ENCODE measurements at regions not wholly inside any gene's neighbourhood (a gene's known extent, or its start where the extent isn't known, plus 50 kb on each side); places are given as distances from the start of the nearest gene placed in this dataset.

DNA sequence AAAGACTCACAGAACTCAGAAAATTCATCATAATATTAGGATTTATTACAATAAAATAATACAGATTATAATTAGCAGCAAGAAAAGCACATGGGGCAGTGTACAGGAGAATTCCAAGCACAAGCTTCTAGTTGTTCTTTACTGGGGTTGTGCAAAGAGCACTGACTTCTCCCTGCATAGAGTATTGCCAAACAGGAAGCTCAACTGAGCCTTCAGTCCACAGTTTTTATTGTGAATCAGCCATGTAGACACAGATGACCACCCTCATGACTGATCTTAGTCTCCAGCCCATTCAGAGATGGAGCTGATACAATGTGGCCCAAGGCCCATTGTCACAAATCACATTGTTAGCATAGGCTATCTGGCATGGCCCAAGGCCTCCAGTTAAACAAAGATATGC is 798.9 kb downstream of the KCNA4 start:
- Histone ChIP-seq H3K4me2 (ENCODE audit: low read length) (no peak overlapping the region), H3K27ac (no peak overlapping the region), H2AFZ (no peak overlapping the region), H3K4me3 (ENCODE audit: low read depth, low read length) (no peak overlapping the region), H3K4me1 (no peaks in the 10 kb centered on the region), H3K79me2 (no peaks in the 10 kb centered on the region), H3K27me3 (ENCODE audit: control insufficient read depth, insufficient read depth, low read length) (no peaks in the 10 kb centered on the region), H3K36me3 (ENCODE audit: control insufficient read depth, insufficient read depth, low read length) (no peaks in the 10 kb centered on the region), H3K9ac (no peak overlapping the region), H3K9me3 (ENCODE audit: control insufficient read depth, low read length) (no peaks in the 10 kb centered on the region)
- TF ChIP-seq, protein P1, sequence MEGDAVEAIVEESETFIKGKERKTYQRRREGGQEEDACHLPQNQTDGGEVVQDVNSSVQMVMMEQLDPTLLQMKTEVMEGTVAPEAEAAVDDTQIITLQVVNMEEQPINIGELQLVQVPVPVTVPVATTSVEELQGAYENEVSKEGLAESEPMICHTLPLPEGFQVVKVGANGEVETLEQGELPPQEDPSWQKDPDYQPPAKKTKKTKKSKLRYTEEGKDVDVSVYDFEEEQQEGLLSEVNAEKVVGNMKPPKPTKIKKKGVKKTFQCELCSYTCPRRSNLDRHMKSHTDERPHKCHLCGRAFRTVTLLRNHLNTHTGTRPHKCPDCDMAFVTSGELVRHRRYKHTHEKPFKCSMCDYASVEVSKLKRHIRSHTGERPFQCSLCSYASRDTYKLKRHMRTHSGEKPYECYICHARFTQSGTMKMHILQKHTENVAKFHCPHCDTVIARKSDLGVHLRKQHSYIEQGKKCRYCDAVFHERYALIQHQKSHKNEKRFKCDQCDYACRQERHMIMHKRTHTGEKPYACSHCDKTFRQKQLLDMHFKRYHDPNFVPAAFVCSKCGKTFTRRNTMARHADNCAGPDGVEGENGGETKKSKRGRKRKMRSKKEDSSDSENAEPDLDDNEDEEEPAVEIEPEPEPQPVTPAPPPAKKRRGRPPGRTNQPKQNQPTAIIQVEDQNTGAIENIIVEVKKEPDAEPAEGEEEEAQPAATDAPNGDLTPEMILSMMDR (IDR thresholded peaks at IDR 0.05), result no peak

DNA sequence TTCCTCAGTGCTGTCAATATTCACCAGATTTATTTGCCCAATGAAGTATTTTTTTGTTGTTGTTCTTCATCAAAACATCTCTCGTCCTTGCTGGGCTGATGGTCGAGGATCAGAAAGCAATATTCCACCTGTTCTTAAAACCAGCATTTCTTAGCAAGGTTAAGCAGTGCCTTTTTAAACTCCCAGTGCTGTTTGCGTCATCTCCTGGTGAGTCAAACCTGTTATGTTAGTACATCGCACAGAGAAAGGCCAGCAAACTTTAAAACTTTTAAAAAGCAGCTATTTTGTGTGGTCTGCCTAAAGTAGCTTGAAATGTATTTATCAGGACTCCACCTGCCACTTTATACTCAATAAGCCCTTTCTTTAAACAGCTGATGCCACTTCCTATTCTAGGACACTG is 802.0 kb downstream of the KCNA4 start:
- H3K4me1 ChIP-seq, result no peaks in the 10 kb centered on the region
- H3K27ac ChIP-seq, result no peak overlapping the region
- H2AFZ ChIP-seq, result no peak overlapping the region
- H3K36me3 ChIP-seq (ENCODE audit: control insufficient read depth, insufficient read depth, low read length), result no peaks in the 10 kb centered on the region
- no peaks in the 10 kb centered on the region for H3K9me3 ChIP-seq (ENCODE audit: control insufficient read depth, low read length)
- TF ChIP-seq, protein P1 (IDR thresholded peaks at IDR 0.05), result no peak
- no peak overlapping the region for H3K9ac ChIP-seq
- no peak overlapping the region for H3K4me2 ChIP-seq (ENCODE audit: low read length)
- no peaks in the 10 kb centered on the region for H3K27me3 ChIP-seq (ENCODE audit: control insufficient read depth, insufficient read depth, low read length)
- no peak overlapping the region for H3K4me3 ChIP-seq (ENCODE audit: low read depth, low read length)
- no peaks in the 10 kb centered on the region for H3K79me2 ChIP-seq

DNA sequence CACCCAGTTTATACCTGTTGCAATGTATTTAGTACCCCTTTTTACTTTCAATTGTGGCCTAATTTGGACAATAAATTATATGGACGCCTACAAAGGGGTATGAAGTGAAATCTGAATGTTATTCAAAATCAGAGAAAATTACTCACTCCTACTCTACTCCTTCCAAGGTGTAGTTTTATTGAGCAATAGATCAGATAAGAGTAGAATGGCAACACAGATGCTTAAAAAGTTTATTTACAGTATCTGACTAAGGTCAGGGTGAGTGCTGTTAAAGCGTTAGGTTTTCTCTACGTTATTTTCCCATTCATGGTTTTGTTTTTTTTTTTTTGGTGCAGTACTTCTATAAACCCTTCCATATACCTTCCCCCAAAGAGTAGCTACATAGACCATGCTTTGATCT is 805.6 kb downstream of the KCNA4 start:
- H3K27ac ChIP-seq, result no peak overlapping the region
- TF ChIP-seq, protein P1 (IDR thresholded peaks at IDR 0.05), result no peak
- H3K27me3 ChIP-seq (ENCODE audit: control insufficient read depth, insufficient read depth, low read length), result no peaks in the 10 kb centered on the region
- H3K4me2 ChIP-seq (ENCODE audit: low read length), result no peak overlapping the region
- no peak overlapping the region for H3K4me3 ChIP-seq (ENCODE audit: low read depth, low read length)
- no peak overlapping the region for H3K9ac ChIP-seq
- H3K9me3 ChIP-seq (ENCODE audit: control insufficient read depth, low read length), result no peaks in the 10 kb centered on the region
- H2AFZ ChIP-seq, result no peak overlapping the region
- no peaks in the 10 kb centered on the region for H3K79me2 ChIP-seq
- no peaks in the 10 kb centered on the region for H3K36me3 ChIP-seq (ENCODE audit: control insufficient read depth, insufficient read depth, low read length)
- H3K4me1 ChIP-seq, result no peaks in the 10 kb centered on the region

DNA sequence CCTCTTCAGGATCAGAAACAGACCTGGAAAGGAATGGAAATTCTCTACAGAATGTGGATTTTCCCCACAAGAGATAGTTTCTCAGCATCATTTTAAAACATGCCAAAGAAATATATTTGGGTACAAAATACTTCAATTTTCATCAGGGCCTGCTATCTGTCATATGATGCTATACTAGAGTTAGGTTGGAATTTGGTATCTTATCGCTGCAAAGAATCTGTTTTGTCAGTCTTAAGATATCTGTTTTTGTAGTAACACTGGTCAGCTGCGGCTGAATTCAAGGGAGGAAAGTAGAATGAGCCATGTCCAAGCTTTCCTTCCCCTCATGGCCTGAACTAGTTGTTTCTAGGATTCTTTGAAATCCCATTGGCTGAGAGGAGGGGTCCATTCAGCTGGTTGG is 806.4 kb downstream of the KCNA4 start:
- TF ChIP-seq, protein P1 (IDR thresholded peaks at IDR 0.05), result no peak
- H3K36me3 ChIP-seq (ENCODE audit: control insufficient read depth, insufficient read depth, low read length), result no peaks in the 10 kb centered on the region
- H3K27ac ChIP-seq, result no peak overlapping the region
- no peak overlapping the region for H3K4me3 ChIP-seq (ENCODE audit: low read depth, low read length)
- H3K9me3 ChIP-seq (ENCODE audit: control insufficient read depth, low read length), result no peaks in the 10 kb centered on the region
- H2AFZ ChIP-seq, result no peak overlapping the region
- H3K79me2 ChIP-seq, result no peaks in the 10 kb centered on the region
- no peaks in the 10 kb centered on the region for H3K4me1 ChIP-seq
- no peak overlapping the region for H3K4me2 ChIP-seq (ENCODE audit: low read length)
- no peaks in the 10 kb centered on the region for H3K27me3 ChIP-seq (ENCODE audit: control insufficient read depth, insufficient read depth, low read length)
- H3K9ac ChIP-seq, result no peak overlapping the region

DNA sequence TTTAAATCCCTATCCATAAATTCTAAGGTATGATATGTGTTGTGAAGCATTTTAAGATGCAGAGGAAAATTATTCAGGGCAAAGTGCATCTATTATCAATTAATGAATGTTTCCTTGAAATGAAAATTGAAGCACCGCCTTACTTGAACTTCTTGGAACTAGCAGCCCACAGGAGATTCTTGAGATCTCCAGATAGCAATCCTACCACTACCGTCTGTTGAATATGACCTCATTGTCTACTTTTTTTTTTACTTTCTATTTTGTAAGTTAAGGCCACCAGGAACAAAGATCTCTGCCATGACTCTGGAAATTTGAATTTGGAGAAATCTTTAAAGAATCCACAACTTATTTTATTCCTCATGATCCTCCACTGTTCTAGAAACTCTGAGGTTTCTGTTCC is 808.7 kb downstream of the KCNA4 start:
- H3K4me1 ChIP-seq, result no peaks in the 10 kb centered on the region
- H3K79me2 ChIP-seq, result no peaks in the 10 kb centered on the region
- no peak overlapping the region for H3K27ac ChIP-seq
- no peaks in the 10 kb centered on the region for H3K27me3 ChIP-seq (ENCODE audit: control insufficient read depth, insufficient read depth, low read length)
- TF ChIP-seq, protein P1 (IDR thresholded peaks at IDR 0.05), result no peak
- H2AFZ ChIP-seq, result no peak overlapping the region
- H3K9ac ChIP-seq, result no peak overlapping the region
- no peaks in the 10 kb centered on the region for H3K36me3 ChIP-seq (ENCODE audit: control insufficient read depth, insufficient read depth, low read length)
- H3K4me2 ChIP-seq (ENCODE audit: low read length), result no peak overlapping the region
- H3K4me3 ChIP-seq (ENCODE audit: low read depth, low read length), result no peak overlapping the region
- no peaks in the 10 kb centered on the region for H3K9me3 ChIP-seq (ENCODE audit: control insufficient read depth, low read length)

All from parathyroid adenoma (tissue), 2 donors.